H9 (cell line): ENCODE measurements at regions not wholly inside any gene's neighbourhood (a gene's known extent, or its start where the extent isn't known, plus 50 kb on each side); places are given as distances from the start of the nearest gene placed in this dataset.

Experiments
- DNase-seq: peaks from one replicate; pipeline ENCODE4 v3.0.0-alpha.2; 2017
- H2AFZ ChIP-seq: one replicate; pipeline ENCODE4 v1.6.1; 2013; ENCODE audit warnings: mild to moderate bottlenecking, low read length, control low read depth, moderate library complexity
- H2AK5ac ChIP-seq: 2 replicates; pipeline ENCODE4 v1.6.1; 2013; ENCODE audit warnings: low read length, control low read depth, mixed read lengths; ENCODE audit not compliant: insufficient read length
- H2BK120ac ChIP-seq: one replicate; pipeline ENCODE4 v1.6.1; 2013; ENCODE audit warnings: low read depth, mild to moderate bottlenecking, low read length, control low read depth, inconsistent platforms; ENCODE audit not compliant: poor library complexity, severe bottlenecking
- H2BK12ac ChIP-seq: 2 replicates; pipeline ENCODE4 v1.6.1; 2013; ENCODE audit warnings: low read length, control low read depth, mixed read lengths, low read depth; ENCODE audit not compliant: insufficient read length
- H2BK15ac ChIP-seq: 2 replicates; pipeline ENCODE4 v1.6.1; 2013; ENCODE audit warnings: low read depth, low read length, control low read depth
- H2BK20ac ChIP-seq: one replicate; pipeline ENCODE4 v1.6.1; 2013; ENCODE audit warnings: low read depth, mild to moderate bottlenecking, low read length, control low read depth, inconsistent platforms; ENCODE audit not compliant: poor library complexity, severe bottlenecking
- H2BK5ac ChIP-seq: 2 replicates; pipeline ENCODE4 v1.6.1; 2013; ENCODE audit warnings: low read length, control low read depth, mixed read lengths; ENCODE audit not compliant: insufficient read length
- H3K14ac ChIP-seq: 2 replicates; pipeline ENCODE4 v1.6.1; 2013; ENCODE audit warnings: low read length, control low read depth; ENCODE audit not compliant: insufficient read depth
- H3K18ac ChIP-seq: 2 replicates; pipeline ENCODE4 v1.6.1; 2013; ENCODE audit warnings: low read depth, mild to moderate bottlenecking, mixed read lengths, low read length, control low read depth; ENCODE audit not compliant: insufficient read length
- H3K23ac ChIP-seq: 2 replicates; pipeline ENCODE4 v1.6.1; 2013; ENCODE audit warnings: low read length, control low read depth, mixed read lengths, low read depth; ENCODE audit not compliant: insufficient read length
- H3K23me2 ChIP-seq: 2 replicates; pipeline ENCODE4 v1.6.1; 2013; ENCODE audit warnings: low read depth, mild to moderate bottlenecking, mixed read lengths, low read length, control low read depth; ENCODE audit not compliant: insufficient read length, poor library complexity, severe bottlenecking
- H3K27ac ChIP-seq: 2 replicates; pipeline ENCODE4 v1.5.1; 2013; ENCODE audit warnings: low read length, control low read depth, mixed read lengths, low read depth; ENCODE audit not compliant: insufficient read length
- H3K27me3 ChIP-seq: 2 replicates; pipeline ENCODE4 v1.6.1; 2013; ENCODE audit warnings: low read length, control low read depth, inconsistent platforms; ENCODE audit not compliant: insufficient read depth
- H3K4ac ChIP-seq: 2 replicates; pipeline ENCODE4 v1.6.1; 2013; ENCODE audit warnings: low read depth, mild to moderate bottlenecking, control low read depth, inconsistent platforms, low read length, moderate library complexity
- H3K4me1 ChIP-seq: 2 replicates; pipeline ENCODE4 v1.6.1; 2013; ENCODE audit warnings: low read length, control low read depth, inconsistent platforms; ENCODE audit not compliant: insufficient read depth
- H3K4me2 ChIP-seq: 2 replicates; pipeline ENCODE4 v1.6.1; 2013; ENCODE audit warnings: low read length, control low read depth, mixed read lengths; ENCODE audit not compliant: insufficient read length, insufficient read depth
- H3K56ac ChIP-seq: 2 replicates; pipeline ENCODE4 v1.6.1; 2013; ENCODE audit warnings: low read depth, mild to moderate bottlenecking, mixed read lengths, low read length, control low read depth; ENCODE audit not compliant: insufficient read length
- H3K79me1 ChIP-seq: 2 replicates; pipeline ENCODE4 v1.6.1; 2013; ENCODE audit warnings: low read depth, mild to moderate bottlenecking, moderate library complexity, low read length, control low read depth, inconsistent platforms; ENCODE audit not compliant: insufficient read depth, poor library complexity, severe bottlenecking
- H3K79me2 ChIP-seq: 2 replicates; pipeline ENCODE4 v1.6.1; 2013; ENCODE audit warnings: low read length, control low read depth, inconsistent platforms; ENCODE audit not compliant: insufficient read depth
- H3K9ac ChIP-seq: 2 replicates; pipeline ENCODE4 v1.6.1; 2013; ENCODE audit warnings: low read length, control low read depth, mixed read lengths; ENCODE audit not compliant: insufficient read length; ENCODE audit errors: extremely low read depth
- H3K9me3 ChIP-seq: one replicate; pipeline ENCODE4 v1.6.1; 2013; ENCODE audit warnings: low read depth, low read length, inconsistent platforms; ENCODE audit not compliant: control insufficient read depth
- H3T11ph ChIP-seq: one replicate; pipeline ENCODE4 v1.6.1; 2013; ENCODE audit warnings: mild to moderate bottlenecking, low read length, control low read depth, inconsistent platforms
- H4K20me1 ChIP-seq: one replicate; pipeline ENCODE4 v1.6.1; 2013; ENCODE audit not compliant: control insufficient read depth, insufficient read length, insufficient read depth
- H4K5ac ChIP-seq: 2 replicates; pipeline ENCODE4 v1.6.1; 2013; ENCODE audit warnings: low read depth, mild to moderate bottlenecking, mixed read lengths, low read length, control low read depth; ENCODE audit not compliant: insufficient read length
- H4K8ac ChIP-seq: replicated peaks from 2 replicates; pipeline ENCODE4 v1.6.1; 2013; ENCODE audit warnings: low read length, control low read depth, mixed read lengths, low read depth; ENCODE audit not compliant: insufficient read length
- H4K91ac ChIP-seq: 2 replicates; pipeline ENCODE4 v1.6.1; 2013; ENCODE audit warnings: low read depth, mild to moderate bottlenecking, moderate library complexity, mixed read lengths, low read length, control low read depth; ENCODE audit not compliant: insufficient read length
- H3K27ac Mint-ChIP-seq, 3 experiments: 2 replicates in 2 of 3; 3 replicates in 1 of 3; pipeline ENCODE4 v1.8.0; 2020 to 2021; ENCODE audit warnings: mixed read lengths in 3 of 3, mild to moderate bottlenecking in 1 of 3, moderate library complexity in 1 of 3
- H3K27me3 Mint-ChIP-seq: 2 replicates; pipeline ENCODE4 v1.8.0; 2021; ENCODE audit warnings: low read depth, mild to moderate bottlenecking, moderate library complexity, mixed read lengths
- H3K36me3 Mint-ChIP-seq, 3 experiments: 2 replicates in 2 of 3; 3 replicates in 1 of 3; pipeline ENCODE4 v1.8.0; 2020 to 2021; ENCODE audit warnings: low read depth in 3 of 3, mixed read lengths in 3 of 3; ENCODE audit not compliant: insufficient read depth in 1 of 3
- H3K4me1 Mint-ChIP-seq, 2 experiments: 2 replicates each; pipeline ENCODE4 v1.8.0; 2020; ENCODE audit warnings: mixed read lengths in 2 of 2
- H3K4me3 Mint-ChIP-seq, 2 experiments: 2 replicates in 1 of 2; 3 replicates in 1 of 2; pipeline ENCODE4 v1.8.0; 2020 to 2021; ENCODE audit warnings: mild to moderate bottlenecking in 2 of 2, mixed read lengths in 2 of 2, moderate library complexity in 1 of 2
- H3K9me3 Mint-ChIP-seq, 2 experiments: 2 replicates in 1 of 2; 3 replicates in 1 of 2; pipeline ENCODE4 v1.8.0; 2020; ENCODE audit warnings: mild to moderate bottlenecking in 2 of 2, mixed read lengths in 2 of 2, moderate library complexity in 1 of 2
- WGBS: extraction: QIAGEN DNeasy Blood & Tissue Kit; methylation state at CpG from one replicate; pipeline ENCODE4 v1.1.7; 2013; ENCODE audit warnings: missing lambda C conversion rate, low lambda C conversion rate, mixed read lengths; ENCODE audit not compliant: insufficient read length; ENCODE audit errors: extremely low coverage; 5-methylcytosine and 5-hydroxymethylcytosine counted together
- TF ChIP-seq, protein P1 (sequence below): fragments of 200-600 bp; sonication (generic); conservative IDR thresholded peaks from 3 replicates; pipeline ENCODE4 v1.8.0; 2021; ENCODE audit warnings: antibody characterized with exemption, mild to moderate bottlenecking

GRCh38 chr10:28946479-28946878 lies 269.2 kb downstream of the BAMBI start:
- Histone ChIP-seq H3K56ac (no peak overlapping the region), H3T11ph (no peak overlapping the region), H3K9ac (no peak overlapping the region), H3K79me1 (no peaks in the 10 kb centered on the region), H2BK12ac (no peak overlapping the region), H4K20me1 (no peaks in the 10 kb centered on the region), H2BK5ac (no peak overlapping the region), H2AK5ac (no peak overlapping the region), H2BK15ac (no peak overlapping the region), H3K23ac (no peak overlapping the region), H3K4me2 (no peak overlapping the region), H2BK120ac (no peak overlapping the region), H4K5ac (no peak overlapping the region), H3K79me2 (no peaks in the 10 kb centered on the region), H4K91ac (no peak overlapping the region), H2BK20ac (no peak overlapping the region), H3K9me3 (no peaks in the 10 kb centered on the region), H3K4ac (no peak overlapping the region), H3K4me1 (no peaks in the 10 kb centered on the region), H4K8ac (no peak overlapping the region), H3K14ac (no peak overlapping the region), H3K23me2 (no peaks in the 10 kb centered on the region), H3K27ac (no peak overlapping the region), H2AFZ (no peak overlapping the region), H3K18ac (no peak overlapping the region), H3K27me3 (no peaks in the 10 kb centered on the region)
- no peaks in the 10 kb centered on the region for H3K4me1 Mint-ChIP-seq
- no peaks in the 10 kb centered on the region; the same call in 1 of the 2 replicates for H3K27me3 Mint-ChIP-seq
- TF ChIP-seq, protein P1, sequence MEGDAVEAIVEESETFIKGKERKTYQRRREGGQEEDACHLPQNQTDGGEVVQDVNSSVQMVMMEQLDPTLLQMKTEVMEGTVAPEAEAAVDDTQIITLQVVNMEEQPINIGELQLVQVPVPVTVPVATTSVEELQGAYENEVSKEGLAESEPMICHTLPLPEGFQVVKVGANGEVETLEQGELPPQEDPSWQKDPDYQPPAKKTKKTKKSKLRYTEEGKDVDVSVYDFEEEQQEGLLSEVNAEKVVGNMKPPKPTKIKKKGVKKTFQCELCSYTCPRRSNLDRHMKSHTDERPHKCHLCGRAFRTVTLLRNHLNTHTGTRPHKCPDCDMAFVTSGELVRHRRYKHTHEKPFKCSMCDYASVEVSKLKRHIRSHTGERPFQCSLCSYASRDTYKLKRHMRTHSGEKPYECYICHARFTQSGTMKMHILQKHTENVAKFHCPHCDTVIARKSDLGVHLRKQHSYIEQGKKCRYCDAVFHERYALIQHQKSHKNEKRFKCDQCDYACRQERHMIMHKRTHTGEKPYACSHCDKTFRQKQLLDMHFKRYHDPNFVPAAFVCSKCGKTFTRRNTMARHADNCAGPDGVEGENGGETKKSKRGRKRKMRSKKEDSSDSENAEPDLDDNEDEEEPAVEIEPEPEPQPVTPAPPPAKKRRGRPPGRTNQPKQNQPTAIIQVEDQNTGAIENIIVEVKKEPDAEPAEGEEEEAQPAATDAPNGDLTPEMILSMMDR: no peak
- no CpG with 5 or more reads among the region's 2 CpGs for WGBS
- H3K27ac Mint-ChIP-seq: no peak overlapping the region
- H3K4me3 Mint-ChIP-seq: no peak overlapping the region
- H3K9me3 Mint-ChIP-seq: 0 out of 5 replicates have a peak, but pooled peaks cover 0 to 4% of the 10 kb centered on the region in 2 experiments
- H3K36me3 Mint-ChIP-seq: no peaks in the 10 kb centered on the region
- no peak for DNase-seq
